ENCODE measurements at regions not wholly inside any gene's neighbourhood (a gene's known extent, or its start where the extent isn't known, plus 50 kb on each side); places are given as distances from the start of the nearest gene placed in this dataset.
"Not testable (repeated sequence)": the region's sequence is repeated elsewhere in the genome, so short reads cannot be mapped to it uniquely, and the experiment has no call there.

- Mint-ChIP-seq H3K36me3 (ENCODE audit: low read depth) (no peaks in the 10 kb centered on the region), H3K27me3 (peaks cover 27% of the 10 kb centered on the region), H3K27ac (no peak overlapping the region), H3K9me3 (peaks cover 7% of the 10 kb centered on the region), H3K4me1 (ENCODE audit: low read depth) (no peaks in the 10 kb centered on the region), H3K4me3 (no peak overlapping the region)
- DNase-seq: no peak
Measured at GRCh38 chr2:173502296-173502695, 147.6 kb downstream of the CDCA7 start.

GRCh38 chr2:173511357-173511756 lies 156.7 kb downstream of the CDCA7 start:
- Mint-ChIP-seq H3K9me3 (peaks cover 6% of the 10 kb centered on the region), H3K27me3 (peaks cover 21% of the 10 kb centered on the region), H3K36me3 (ENCODE audit: low read depth) (no peaks in the 10 kb centered on the region), H3K4me3 (no peak overlapping the region), H3K4me1 (ENCODE audit: low read depth) (no peaks in the 10 kb centered on the region), H3K27ac (no peak overlapping the region)
- DNase-seq: no peak

GRCh38 chr2:173511942-173512341 lies 157.3 kb downstream of the CDCA7 start:
- Mint-ChIP-seq H3K27me3 (peaks cover 21% of the 10 kb centered on the region), H3K4me1 (ENCODE audit: low read depth) (no peaks in the 10 kb centered on the region), H3K27ac (no peak overlapping the region), H3K36me3 (ENCODE audit: low read depth) (no peaks in the 10 kb centered on the region), H3K9me3 (peaks cover 9% of the 10 kb centered on the region), H3K4me3 (no peak overlapping the region)
- DNase-seq: no peak

DNA sequence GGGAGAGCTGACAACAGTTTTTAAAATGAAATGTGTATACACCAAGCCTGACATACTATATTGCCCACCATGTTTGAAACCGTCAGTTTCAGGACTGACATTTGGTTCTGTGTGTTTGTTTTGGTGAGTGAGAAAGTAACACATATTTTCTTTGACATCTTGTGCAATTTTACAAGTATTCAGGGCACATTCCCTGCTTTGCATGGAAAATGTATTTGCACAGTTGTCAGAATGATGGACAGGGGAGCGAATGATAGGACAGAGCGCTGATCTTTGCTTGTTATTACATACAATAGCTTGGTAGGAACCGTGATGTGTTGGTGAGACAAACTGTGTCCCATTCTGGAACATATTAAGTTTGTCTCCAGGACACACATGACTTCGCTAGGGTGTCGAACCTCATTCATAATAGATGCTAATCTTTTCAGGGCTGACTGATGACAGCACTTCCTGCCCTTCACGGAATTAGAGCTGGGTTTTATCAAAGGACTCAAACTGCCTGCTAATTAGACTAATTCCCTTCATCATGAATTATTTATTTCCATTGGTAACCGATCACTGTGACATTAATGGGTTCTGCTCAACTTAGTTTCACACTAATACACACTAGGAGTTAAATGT lies 158.5 kb downstream of the CDCA7 start:
- H3K36me3 Mint-ChIP-seq (ENCODE audit: low read depth): no peaks in the 10 kb centered on the region
- no peak overlapping the region for H3K4me3 Mint-ChIP-seq
- H3K27ac Mint-ChIP-seq: no peak overlapping the region
- peaks cover 12% of the 10 kb centered on the region for H3K27me3 Mint-ChIP-seq
- H3K9me3 Mint-ChIP-seq: peaks cover 14% of the 10 kb centered on the region
- no peak for DNase-seq
- H3K4me1 Mint-ChIP-seq (ENCODE audit: low read depth): no peaks in the 10 kb centered on the region

DNA sequence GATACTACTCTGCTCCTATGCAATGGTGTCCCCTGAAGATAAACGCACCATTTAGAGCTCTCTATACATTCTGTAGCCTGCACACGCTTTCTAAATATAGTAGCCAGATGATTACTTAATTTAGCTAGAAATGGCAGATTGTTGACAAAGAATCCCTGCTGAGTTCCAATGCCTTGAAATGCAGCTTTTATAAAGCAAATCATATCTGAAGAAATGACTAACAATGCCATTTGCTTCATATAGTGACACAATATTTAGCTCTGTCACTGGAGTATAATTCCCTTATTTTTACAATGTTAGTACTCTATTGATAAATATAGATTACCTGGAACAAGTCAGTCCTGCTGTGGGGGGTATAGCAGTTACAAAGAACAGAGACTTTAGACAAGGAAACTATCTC lies 166.2 kb downstream of the CDCA7 start:
- peaks cover 22% of the 10 kb centered on the region for H3K27me3 Mint-ChIP-seq
- no peaks in the 10 kb centered on the region for H3K4me1 Mint-ChIP-seq (ENCODE audit: low read depth)
- DNase-seq: no peak
- H3K4me3 Mint-ChIP-seq: no peak overlapping the region
- H3K36me3 Mint-ChIP-seq (ENCODE audit: low read depth): no peaks in the 10 kb centered on the region
- no peak overlapping the region for H3K27ac Mint-ChIP-seq
- H3K9me3 Mint-ChIP-seq: peaks cover 10% of the 10 kb centered on the region

DNA sequence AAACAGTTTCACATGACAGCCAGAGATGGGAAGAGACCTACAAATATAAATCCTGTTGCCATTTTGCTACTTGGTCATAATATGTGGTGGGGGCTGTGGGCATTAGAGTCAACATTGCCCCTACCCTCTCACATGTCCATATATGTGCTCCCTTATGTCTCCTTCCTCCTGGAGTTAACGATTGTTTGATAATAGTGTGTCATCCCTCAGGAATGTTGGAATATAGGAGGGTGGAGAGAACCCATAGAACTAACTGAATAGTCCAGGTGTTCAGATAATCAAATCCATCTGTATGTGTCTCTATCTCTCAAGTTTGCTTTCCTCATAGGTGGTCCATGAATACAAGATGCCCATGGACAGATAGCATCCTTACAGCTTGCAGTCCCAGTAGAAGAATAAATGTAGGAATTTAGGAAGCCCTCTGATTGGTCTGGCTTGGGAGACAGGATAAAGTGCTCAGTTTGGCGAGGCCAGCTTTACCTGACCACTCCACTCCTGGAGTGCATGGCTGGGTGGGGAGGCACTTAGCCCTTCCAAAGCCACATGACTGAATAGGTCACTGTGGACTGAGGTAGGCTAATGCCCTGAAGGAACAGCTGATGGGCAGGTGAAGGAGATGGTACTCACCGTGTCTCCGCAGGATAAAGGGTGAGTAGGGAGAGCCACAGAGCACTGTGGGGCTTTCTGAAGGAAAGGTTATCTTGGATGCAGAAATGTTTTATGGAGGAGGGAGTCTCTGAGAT lies 166.9 kb downstream of the CDCA7 start:
- H3K27ac Mint-ChIP-seq: no peak overlapping the region
- DNase-seq: no peak
- H3K36me3 Mint-ChIP-seq (ENCODE audit: low read depth): no peaks in the 10 kb centered on the region
- H3K9me3 Mint-ChIP-seq: peaks cover 10% of the 10 kb centered on the region
- peaks cover 24% of the 10 kb centered on the region for H3K27me3 Mint-ChIP-seq
- no peaks in the 10 kb centered on the region for H3K4me1 Mint-ChIP-seq (ENCODE audit: low read depth)
- no peak overlapping the region for H3K4me3 Mint-ChIP-seq

GRCh38 chr2:173523497-173523896 lies 168.8 kb downstream of the CDCA7 start:
- no peak overlapping the region for H3K27ac Mint-ChIP-seq
- no peak overlapping the region for H3K4me3 Mint-ChIP-seq
- no peaks in the 10 kb centered on the region for H3K4me1 Mint-ChIP-seq (ENCODE audit: low read depth)
- peaks cover 2% of the 10 kb centered on the region for H3K9me3 Mint-ChIP-seq
- DNase-seq: no peak
- peaks cover 24% of the 10 kb centered on the region for H3K27me3 Mint-ChIP-seq
- no peaks in the 10 kb centered on the region for H3K36me3 Mint-ChIP-seq (ENCODE audit: low read depth)

GRCh38 chr2:173524256-173524955 lies 169.7 kb downstream of the CDCA7 start:
- Mint-ChIP-seq H3K27me3 (peaks cover 24% of the 10 kb centered on the region), H3K4me3 (no peak overlapping the region), H3K27ac (no peak overlapping the region), H3K4me1 (ENCODE audit: low read depth) (no peaks in the 10 kb centered on the region), H3K36me3 (ENCODE audit: low read depth) (no peaks in the 10 kb centered on the region), H3K9me3 (no peaks in the 10 kb centered on the region)
- DNase-seq: no peak

GRCh38 chr2:173532732-173533531 lies 178.3 kb downstream of the CDCA7 start:
- not testable (repeated sequence) for DNase-seq; H3K4me3 Mint-ChIP-seq; H3K36me3 Mint-ChIP-seq (ENCODE audit: low read depth); H3K27ac Mint-ChIP-seq; H3K4me1 Mint-ChIP-seq (ENCODE audit: low read depth); H3K9me3 Mint-ChIP-seq
- H3K27me3 Mint-ChIP-seq: peaks cover 22% of the 10 kb centered on the region

- Mint-ChIP-seq H3K4me3 (no peak overlapping the region), H3K9me3 (peaks cover 5% of the 10 kb centered on the region), H3K27me3 (peaks cover 31% of the 10 kb centered on the region), H3K4me1 (ENCODE audit: low read depth) (no peaks in the 10 kb centered on the region), H3K27ac (no peak overlapping the region), H3K36me3 (ENCODE audit: low read depth) (no peaks in the 10 kb centered on the region)
- no peak for DNase-seq
Measured at GRCh38 chr2:173537694-173538093, 183.0 kb downstream of the CDCA7 start.

DNA sequence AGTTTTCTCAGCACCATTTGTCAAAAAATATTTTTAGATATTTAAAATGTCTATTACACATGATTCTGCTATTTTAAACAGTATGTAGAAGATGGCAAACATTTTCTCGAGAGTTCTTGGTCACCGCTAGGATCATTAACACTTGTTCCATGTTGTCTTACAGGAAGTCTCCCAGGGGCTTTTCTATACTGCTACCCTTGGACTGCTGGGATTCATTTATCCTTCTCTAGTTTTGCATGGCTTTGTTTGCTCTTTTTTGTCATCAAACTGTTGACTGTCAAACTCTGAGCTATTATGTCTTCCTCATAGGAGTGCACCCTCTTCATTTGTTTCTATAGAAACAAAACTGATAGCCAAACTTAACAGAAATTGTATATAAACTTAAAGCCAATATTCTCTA lies 184.9 kb downstream of the CDCA7 start:
- no peak for DNase-seq
- H3K27ac Mint-ChIP-seq: no peak overlapping the region
- no peaks in the 10 kb centered on the region for H3K36me3 Mint-ChIP-seq (ENCODE audit: low read depth)
- no peak overlapping the region for H3K4me3 Mint-ChIP-seq
- H3K27me3 Mint-ChIP-seq: peaks cover 19% of the 10 kb centered on the region
- no peaks in the 10 kb centered on the region for H3K4me1 Mint-ChIP-seq (ENCODE audit: low read depth)
- H3K9me3 Mint-ChIP-seq: no peaks in the 10 kb centered on the region

- no peak overlapping the region for H3K27ac Mint-ChIP-seq
- no peaks in the 10 kb centered on the region for H3K36me3 Mint-ChIP-seq (ENCODE audit: low read depth)
- peaks cover 9% of the 10 kb centered on the region for H3K27me3 Mint-ChIP-seq
- H3K9me3 Mint-ChIP-seq: no peaks in the 10 kb centered on the region
- H3K4me3 Mint-ChIP-seq: no peak overlapping the region
- no peaks in the 10 kb centered on the region for H3K4me1 Mint-ChIP-seq (ENCODE audit: low read depth)
- DNase-seq: no peak
Measured at GRCh38 chr2:173544641-173545363, 190.1 kb downstream of the CDCA7 start.

GRCh38 chr2:173545364-173545763 lies 190.7 kb downstream of the CDCA7 start:
- no peak overlapping the region for H3K4me3 Mint-ChIP-seq
- H3K4me1 Mint-ChIP-seq (ENCODE audit: low read depth): no peaks in the 10 kb centered on the region
- peaks cover 9% of the 10 kb centered on the region for H3K27me3 Mint-ChIP-seq
- DNase-seq: no peak
- H3K9me3 Mint-ChIP-seq: peaks cover 2% of the 10 kb centered on the region
- H3K27ac Mint-ChIP-seq: no peak overlapping the region
- H3K36me3 Mint-ChIP-seq (ENCODE audit: low read depth): no peaks in the 10 kb centered on the region

DNA sequence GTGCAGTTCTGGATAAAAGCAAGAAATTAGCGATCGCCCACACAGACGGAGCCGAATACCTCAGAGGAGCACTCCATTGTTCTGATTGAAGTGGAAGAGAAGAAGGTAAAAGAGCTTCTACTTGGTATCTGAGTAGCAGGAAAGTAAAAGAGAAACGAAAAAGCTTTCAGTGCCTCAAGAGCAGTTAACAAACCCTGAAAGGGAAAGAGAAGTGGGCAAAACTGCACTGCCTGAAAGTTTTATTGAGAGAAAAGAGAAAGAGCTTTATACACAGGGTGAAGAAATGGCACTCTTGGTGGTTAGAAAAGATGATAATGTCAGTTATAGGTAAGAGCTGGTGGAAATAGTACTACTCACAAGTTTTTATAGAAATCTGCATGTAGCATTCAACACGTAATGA lies 192.8 kb downstream of the CDCA7 start:
- no peak overlapping the region for H3K27ac Mint-ChIP-seq
- peaks cover 16% of the 10 kb centered on the region for H3K27me3 Mint-ChIP-seq
- DNase-seq: no peak
- no peaks in the 10 kb centered on the region for H3K36me3 Mint-ChIP-seq (ENCODE audit: low read depth)
- no peak overlapping the region for H3K4me3 Mint-ChIP-seq
- H3K4me1 Mint-ChIP-seq (ENCODE audit: low read depth): no peaks in the 10 kb centered on the region
- H3K9me3 Mint-ChIP-seq: peaks cover 2% of the 10 kb centered on the region
